Pons (tissue), 1 donor: ENCODE measurements at regions not wholly inside any gene's neighbourhood (a gene's known extent, or its start where the extent isn't known, plus 50 kb on each side); places are given as distances from the start of the nearest gene placed in this dataset.
"Not testable (repeated sequence)": the region's sequence is repeated elsewhere in the genome, so short reads cannot be mapped to it uniquely, and the experiment has no call there.

Experiments used
- DNase-seq: peaks from one replicate; pipeline ENCODE4 v3.0.0-alpha.2; 2016; ENCODE audit warnings: low spot score

DNA sequence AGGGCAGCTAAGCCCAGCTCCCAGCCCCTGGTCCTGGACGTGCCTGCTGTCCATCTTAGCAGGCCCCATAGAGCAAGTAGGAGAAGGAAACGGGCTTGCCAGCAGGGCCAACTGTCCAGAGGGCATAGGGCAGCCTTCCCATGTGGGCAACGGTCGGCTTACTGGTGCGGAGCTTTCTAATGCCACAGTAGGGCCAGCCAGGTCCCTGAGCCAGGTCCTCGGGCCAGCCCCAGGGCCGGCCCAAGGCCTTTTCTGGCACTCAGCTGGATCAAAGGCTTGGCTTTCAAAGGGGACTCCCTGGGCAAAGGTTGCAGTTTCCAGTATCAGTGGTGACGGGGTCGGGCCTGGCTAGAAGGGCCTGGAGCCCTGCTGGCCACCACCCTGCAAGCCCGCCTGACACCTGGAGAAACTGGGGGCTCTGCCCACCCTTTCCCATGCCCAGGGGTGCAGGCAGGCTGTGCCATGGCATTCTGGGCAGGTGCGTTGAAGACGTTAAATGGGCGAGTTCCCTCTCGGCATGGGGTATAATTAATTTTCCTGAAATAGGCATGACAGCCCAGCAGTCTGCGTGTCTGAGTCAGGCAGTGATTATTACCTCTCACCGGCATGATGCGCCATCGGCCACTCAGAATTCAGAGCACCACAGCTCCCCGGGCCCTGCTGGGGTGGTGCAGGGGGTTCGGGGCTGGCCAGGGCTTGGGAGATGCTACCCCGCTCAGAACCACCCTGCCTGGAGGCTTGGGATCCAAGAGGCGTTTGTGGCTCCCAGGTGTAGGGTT lies 4387.3 kb upstream of the TPTE start:
- DNase-seq, result not testable (repeated sequence)

DNA sequence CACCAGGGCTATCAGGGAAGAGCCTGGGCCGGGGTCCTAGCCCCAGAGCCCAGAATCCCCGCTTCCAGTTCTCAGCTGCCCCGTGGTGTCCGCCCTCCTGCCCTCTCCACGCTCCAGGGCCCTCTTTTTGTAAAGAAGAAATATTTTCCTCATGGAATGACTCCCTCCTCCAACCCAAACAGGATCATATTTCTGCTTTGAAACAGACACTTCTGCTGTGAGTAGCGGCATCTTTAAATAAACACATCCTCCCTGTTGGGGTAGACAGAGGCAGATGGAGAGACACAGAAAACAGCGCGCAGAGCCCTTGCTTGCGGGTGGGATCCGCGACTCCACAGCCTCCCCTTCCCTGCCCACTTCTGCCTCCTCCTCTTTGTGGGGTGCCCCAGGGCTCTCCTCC lies 4384.7 kb upstream of the TPTE start:
- not testable (repeated sequence) for DNase-seq

DNA sequence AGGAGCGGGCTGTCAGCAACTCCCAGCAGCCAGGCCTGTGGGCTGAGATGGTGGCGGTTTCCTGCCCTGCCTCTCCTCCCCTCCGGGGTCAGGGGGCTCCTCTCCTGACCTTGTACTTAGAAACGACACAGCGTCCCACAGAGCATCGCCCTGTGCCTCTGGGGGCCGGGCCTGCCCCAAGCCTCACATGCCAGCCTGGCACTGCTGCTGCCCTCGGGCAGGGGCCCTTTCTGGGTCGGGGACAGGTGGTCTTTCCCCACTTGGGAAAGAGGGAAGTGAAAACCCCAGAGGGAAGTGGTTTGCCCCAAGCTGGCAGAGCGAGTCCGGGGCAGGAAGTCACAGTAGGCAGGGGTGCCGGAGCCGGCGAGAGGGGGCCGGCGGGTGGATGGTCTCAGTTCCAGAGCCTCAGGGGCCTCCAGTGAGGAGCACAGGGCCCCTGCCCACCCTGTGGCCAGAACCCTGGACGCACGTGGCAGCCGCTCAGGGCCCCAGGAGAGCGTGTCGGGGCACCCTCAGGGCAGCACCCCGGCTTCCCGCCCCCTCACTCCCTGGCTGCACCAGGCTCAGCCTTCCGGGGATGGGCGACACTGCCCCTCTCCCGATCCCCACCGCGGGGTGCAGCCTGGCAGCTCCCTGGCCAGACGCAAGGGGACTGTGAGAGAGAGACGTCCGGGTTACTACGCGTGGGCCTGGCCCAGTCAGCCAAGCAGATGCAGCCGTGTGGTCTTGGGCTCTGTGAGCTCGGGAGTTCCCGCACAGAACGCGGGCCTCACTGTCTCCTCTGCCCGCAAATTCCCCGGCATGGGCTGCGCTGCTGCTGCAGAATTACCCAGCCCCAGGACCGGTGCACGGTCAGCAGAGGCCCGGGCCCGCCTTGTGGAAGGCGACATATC lies 4382.9 kb upstream of the TPTE start:
- not testable (repeated sequence) for DNase-seq

DNA sequence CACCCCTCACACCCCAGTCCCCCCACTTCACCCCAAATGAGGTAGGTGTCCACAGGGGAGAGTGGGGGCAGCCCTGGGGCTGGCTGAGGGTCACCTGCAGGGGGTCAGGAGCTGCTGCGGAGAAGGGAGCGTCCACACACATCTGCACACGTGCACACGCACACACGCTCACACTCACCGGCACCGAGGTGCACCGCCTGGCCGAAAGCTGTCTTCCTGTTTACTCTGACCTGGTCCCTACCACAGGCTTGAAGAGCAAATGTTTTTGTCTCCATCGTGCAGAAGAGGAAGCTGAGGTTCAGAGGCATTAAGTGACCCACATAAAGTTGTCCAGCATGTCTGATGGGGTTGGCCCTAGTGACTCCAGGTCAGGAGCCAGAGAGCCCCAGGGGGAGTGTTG lies 4382.1 kb upstream of the TPTE start:
- not testable (repeated sequence) for DNase-seq

DNA sequence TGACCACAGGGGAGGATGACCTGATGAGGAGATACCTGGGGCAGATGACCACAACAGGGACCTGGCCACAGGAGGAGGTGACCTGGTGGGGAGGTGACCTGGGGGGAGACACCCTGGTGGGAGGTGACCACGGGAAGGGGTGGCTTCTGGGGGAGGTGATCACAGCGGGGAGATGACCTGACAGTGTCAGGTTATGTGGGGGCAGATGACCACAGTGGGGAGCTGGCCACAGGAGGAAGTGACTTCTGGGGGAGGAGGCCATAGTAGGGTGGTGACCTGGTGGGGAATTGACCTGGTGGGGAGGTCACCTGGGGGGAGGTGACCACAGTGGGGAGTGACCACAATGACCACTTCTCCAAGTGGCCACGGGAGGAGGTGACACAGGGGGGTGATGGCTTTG lies 4381.5 kb upstream of the TPTE start:
- not testable (repeated sequence) for DNase-seq

DNA sequence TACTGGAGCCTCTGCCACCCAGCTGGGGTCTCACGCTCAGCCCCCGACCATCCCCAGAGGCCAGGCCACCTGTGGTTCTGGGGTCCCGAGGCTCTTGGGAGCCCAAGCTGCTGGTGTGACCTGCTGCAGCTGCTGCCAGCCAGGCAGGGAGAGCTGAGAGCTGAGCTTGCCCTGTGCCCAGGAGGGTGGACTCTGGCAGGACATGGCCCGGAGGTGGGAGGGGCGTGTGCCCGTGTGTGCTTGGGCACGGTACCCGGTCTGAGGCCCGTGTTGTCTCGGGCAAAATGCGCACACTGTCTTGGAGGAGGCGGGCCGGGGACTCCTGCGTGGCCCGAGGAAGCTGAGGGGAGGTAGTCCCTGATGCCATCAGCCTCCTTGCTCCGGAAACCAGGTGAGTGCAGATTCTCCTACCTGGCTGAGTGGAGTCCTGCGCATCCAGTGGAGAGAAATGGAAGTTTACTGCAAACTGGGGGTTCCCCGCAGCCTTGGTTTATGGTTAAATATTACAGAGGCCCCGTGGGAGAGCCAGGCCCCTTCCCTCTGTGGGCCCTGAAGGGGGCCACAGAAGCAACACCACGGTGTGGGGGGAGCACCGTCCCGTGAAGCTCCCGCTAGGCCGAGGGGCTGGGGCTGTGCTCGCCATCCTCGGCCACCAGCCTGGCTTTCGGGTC lies 4380.8 kb upstream of the TPTE start:
- DNase-seq, result not testable (repeated sequence)

DNA sequence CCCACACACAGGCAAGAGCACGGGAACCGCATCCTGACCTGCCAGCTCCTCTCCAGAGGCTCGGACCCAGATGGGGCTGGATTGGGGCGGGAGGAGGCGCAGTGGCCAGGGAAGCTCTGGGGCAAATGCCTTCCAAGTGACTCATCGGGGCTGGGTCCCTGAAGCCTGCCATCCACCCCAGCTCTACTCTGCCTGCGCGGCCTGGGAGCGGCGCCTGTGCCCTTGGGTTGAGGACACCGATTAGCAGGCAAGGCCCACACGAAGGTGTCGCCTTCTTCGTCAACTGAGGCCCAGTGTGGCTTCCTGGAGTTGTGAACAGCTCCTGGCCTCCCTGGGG lies 4380.3 kb upstream of the TPTE start:
- not testable (repeated sequence) for DNase-seq

DNA sequence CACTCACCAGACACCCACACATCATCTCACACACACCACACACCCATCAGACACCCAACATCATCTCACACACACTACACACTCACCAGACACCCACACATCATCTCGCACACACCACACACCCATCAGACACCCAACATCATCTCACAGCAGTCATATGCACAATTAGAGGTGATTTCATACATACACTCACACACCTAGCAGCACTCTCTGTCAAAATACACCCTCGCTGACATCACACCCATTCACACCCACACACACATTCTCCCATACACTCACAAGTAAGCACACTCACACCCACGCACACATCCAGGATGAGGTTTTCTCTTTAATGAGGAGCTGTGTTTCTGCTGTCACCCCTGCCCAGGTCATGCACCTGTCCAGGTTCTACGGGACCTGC lies 4368.2 kb upstream of the TPTE start:
- not testable (repeated sequence) for DNase-seq

DNA sequence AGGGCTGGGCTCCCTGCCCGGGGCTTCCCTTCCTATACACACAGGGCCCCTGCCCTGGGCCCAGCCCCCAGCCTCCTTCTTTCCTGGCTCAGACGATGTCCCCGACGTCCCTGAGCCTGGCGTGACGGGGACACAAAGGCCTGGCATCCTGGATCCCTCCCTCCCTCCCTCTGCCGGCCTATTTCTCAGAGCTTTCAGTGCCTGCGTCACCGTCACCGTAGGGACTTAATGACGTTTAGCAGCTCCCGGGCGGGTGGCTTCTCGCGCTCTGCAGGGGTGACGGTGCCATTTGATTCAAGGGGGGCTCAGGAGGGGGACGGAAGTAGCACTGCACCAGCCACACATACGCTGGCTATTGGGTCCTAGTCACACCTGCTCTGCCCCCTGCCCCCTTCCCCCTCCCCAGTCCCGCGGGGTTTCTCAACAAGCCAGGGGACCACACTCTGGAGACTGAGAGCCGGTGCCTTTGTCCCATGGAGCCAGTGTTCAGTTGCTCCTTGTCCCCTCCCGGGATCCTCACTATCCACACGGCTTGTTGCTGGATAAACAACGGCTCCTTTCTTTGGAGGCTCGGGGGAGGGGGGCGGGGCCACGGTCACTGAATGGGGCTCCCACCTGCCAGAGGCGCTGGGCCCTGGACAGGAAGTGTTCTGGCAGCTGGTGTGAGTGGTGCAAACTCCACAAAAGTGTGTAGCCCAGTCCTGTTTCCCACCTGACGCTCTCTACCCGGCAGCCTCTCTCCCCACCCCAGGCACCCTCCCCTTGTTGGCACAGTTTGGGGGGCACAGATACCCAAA lies 4366.7 kb upstream of the TPTE start:
- not testable (repeated sequence) for DNase-seq

DNA sequence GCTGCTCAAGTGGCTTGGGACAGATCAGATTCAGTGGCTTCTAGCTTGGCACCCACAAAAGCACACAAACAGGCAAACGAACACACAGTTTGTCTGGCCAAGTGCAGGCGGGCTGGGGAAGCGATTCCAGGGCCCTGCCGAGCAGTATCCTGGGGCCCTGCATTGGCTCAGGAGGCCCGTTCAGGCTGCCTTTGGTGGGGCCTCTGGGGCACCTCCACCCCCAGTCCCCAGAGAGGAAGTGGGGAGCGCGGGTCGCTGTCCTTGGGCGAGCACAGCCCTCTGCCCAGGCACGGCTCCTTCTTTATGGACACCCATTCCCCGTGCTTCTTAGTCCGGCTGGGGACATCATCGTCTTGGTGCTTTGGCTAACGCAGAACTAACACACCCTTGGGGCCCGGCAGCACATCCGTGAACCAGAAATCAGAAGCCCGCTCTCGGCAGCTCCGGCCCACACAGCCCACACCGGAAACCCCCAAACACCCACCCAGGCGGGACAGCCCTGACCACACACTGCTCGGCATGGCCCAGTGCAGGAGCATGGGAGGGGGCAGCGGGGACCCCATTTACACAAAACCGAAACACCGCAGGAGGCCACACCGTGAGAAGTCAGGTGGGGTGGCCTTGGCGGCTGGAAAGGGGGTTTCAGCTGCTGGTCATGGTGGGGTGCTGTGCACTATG lies 4364.5 kb upstream of the TPTE start:
- not testable (repeated sequence) for DNase-seq

DNA sequence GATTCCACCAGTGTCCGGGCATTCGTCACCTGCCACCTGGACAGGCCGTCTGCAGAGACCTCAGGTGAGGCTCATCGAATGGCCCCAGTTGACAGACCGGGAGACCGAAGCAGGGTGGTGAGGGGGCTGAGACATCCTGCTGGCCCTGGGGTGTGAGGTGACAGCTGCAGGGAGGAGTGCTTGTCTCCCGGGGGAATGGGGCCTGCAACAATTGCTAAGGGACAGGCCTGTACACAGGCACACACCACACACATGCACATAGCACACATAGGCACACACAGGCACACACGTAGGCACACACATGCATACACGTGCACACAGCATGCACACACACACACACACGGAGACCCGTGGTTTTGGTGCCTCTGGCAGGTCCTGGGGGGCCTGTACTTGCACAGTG lies 4363.9 kb upstream of the TPTE start:
- not testable (repeated sequence) for DNase-seq

DNA sequence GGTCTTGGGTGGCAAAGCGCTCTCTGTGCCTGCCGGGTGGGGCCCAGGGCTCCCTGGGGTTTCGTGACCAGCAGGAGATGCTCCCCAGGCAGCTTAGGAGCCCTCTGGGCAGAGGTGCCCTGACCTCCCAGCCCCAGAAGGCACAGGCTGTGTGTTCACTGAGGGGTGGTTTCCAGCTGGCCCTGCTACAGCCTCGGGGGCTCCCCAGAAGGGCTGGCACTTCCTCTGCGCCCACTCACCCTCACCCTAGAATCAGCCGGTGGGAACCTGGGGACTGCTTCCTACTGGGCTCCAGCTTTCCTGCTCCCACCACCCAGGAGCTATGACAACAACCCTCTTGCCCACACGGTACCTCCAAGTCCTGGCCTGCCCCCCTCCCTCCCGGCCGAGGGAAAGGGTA lies 4363.2 kb upstream of the TPTE start:
- not testable (repeated sequence) for DNase-seq
